Neuron (in vitro differentiated cells): ENCODE measurements at regions not wholly inside any gene's neighbourhood (a gene's known extent, or its start where the extent isn't known, plus 50 kb on each side); places are given as distances from the start of the nearest gene placed in this dataset.
"Not testable (repeated sequence)": the region's sequence is repeated elsewhere in the genome, so short reads cannot be mapped to it uniquely, and the experiment has no call there.

Experiments used
- H2AFZ ChIP-seq: one replicate; pipeline ENCODE4 v1.6.1; 2013; ENCODE audit warnings: low read depth, mild to moderate bottlenecking, inconsistent platforms, low read length, moderate library complexity
- H3K27me3 ChIP-seq: one replicate; pipeline ENCODE4 v1.6.1; 2013; ENCODE audit warnings: low read length; ENCODE audit not compliant: insufficient read depth
- H3K36me3 ChIP-seq: one replicate; pipeline ENCODE4 v1.6.1; 2013; ENCODE audit warnings: low read length; ENCODE audit not compliant: insufficient read depth
- H3K4me1 ChIP-seq: one replicate; pipeline ENCODE4 v1.6.1; 2013; ENCODE audit warnings: low read length; ENCODE audit not compliant: insufficient read depth
- H3K4me3 ChIP-seq: 2 replicates; pipeline ENCODE4 v1.5.1; 2013; ENCODE audit warnings: mild to moderate bottlenecking, low read length, moderate library complexity
- H3K9me3 ChIP-seq: one replicate; pipeline ENCODE4 v1.6.1; 2013; ENCODE audit warnings: low read length

GRCh38 chr9:93750045-93750444 lies 173.7 kb downstream of the PHF2 start:
- no peak overlapping the region for H2AFZ ChIP-seq
- H3K4me3 ChIP-seq = no peak overlapping the region
- H3K36me3 ChIP-seq = no peaks in the 10 kb centered on the region
- H3K27me3 ChIP-seq = no peaks in the 10 kb centered on the region
- H3K4me1 ChIP-seq = no peaks in the 10 kb centered on the region
- peaks cover 7% of the 10 kb centered on the region for H3K9me3 ChIP-seq

GRCh38 chr9:93748827-93749226 lies 172.4 kb downstream of the PHF2 start:
- not testable (repeated sequence) for H3K9me3 ChIP-seq, H3K4me1 ChIP-seq, H3K36me3 ChIP-seq, H2AFZ ChIP-seq, H3K27me3 ChIP-seq, H3K4me3 ChIP-seq

GRCh38 chr9:93731963-93732362 lies 155.6 kb downstream of the PHF2 start:
- no peaks in the 10 kb centered on the region for H3K36me3 ChIP-seq
- no peak overlapping the region for H3K4me3 ChIP-seq
- H3K27me3 ChIP-seq = no peaks in the 10 kb centered on the region
- no peaks in the 10 kb centered on the region for H3K4me1 ChIP-seq
- H2AFZ ChIP-seq = no peak overlapping the region
- H3K9me3 ChIP-seq = peaks cover 7% of the 10 kb centered on the region

- no peaks in the 10 kb centered on the region for H3K4me1 ChIP-seq
- H3K36me3 ChIP-seq = no peaks in the 10 kb centered on the region
Observed at GRCh38 chr9:93730648-93731047, 154.3 kb downstream of the PHF2 start.

GRCh38 chr9:93730217-93730616 lies 153.8 kb downstream of the PHF2 start:
- H3K27me3 ChIP-seq = peaks cover 3% of the 10 kb centered on the region
- H3K9me3 ChIP-seq = peaks cover 7% of the 10 kb centered on the region
- H3K4me1 ChIP-seq = no peaks in the 10 kb centered on the region
- H3K4me3 ChIP-seq = no peak overlapping the region
- no peaks in the 10 kb centered on the region for H3K36me3 ChIP-seq
- H2AFZ ChIP-seq = no peak overlapping the region

More at GRCh38 chr9:93730648-93731047, 154.3 kb downstream of the PHF2 start:
- Histone ChIP-seq H2AFZ (no peak overlapping the region), H3K9me3 (peaks cover 7% of the 10 kb centered on the region), H3K4me3 (no peak overlapping the region), H3K27me3 (peaks cover 3% of the 10 kb centered on the region)
